ENCODE measurements at regions not wholly inside any gene's neighbourhood (a gene's known extent, or its start where the extent isn't known, plus 50 kb on each side); places are given as distances from the start of the nearest gene placed in this dataset.

GRCh38 chr4:56757821-56758411 lies 63.6 kb downstream of the SPINK2 start:
- no peak for DNase-seq (ENCODE audit: low read depth, low spot score)
- in situ Hi-C loops (cut with HindIII; ENCODE audit: low pct_unique_long_range_greater_than_20kb, low sequenced_read_pairs): no loop called here

DNA sequence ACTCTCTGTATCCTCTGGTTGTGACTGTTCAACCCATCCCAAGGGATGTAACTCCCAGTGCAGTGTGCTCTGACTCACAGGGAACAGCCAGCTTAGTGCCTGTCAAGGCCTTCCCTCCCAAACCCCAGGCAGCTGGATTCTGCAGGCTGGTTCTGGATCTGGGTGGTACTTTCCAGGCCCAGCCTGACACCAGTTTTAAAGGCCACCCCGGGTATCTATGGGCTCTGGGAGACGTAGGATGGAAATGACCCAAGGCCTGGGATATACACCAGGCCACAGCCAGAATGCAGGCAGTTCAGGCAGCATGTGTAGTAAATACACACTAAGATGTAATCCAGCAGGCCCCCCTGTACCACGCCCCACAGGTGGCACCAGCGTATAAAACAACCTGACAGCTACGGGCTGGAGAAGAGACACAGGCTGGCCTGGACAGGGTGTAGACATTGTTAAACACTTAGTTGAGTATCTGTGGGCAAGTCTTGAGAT lies 64.2 kb downstream of the SPINK2 start:
- no peak for DNase-seq (ENCODE audit: low read depth, low spot score)
- in situ Hi-C loops (cut with HindIII; ENCODE audit: low pct_unique_long_range_greater_than_20kb, low sequenced_read_pairs): no loop called here

DNA sequence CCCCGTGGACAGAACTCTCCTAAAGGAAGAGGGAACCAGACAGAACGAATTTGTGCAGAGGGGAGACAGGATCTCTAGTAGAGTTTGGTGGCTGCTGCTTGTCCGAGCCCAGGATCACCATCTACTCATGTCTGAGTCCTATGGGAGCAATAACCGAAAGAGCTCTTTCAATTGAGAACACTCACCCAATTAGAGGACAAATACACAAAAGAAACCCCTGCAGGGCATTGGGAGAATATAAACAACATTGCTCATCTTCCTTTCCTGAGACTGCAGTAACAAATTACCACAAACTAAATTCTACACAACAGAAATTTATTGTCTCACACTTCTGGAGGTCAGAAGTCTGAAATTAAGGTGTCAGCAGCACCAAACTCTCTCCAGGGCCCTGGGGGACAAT lies 65.6 kb downstream of the SPINK2 start:
- DNase-seq (ENCODE audit: low read depth, low spot score): peak; percentile 53
- in situ Hi-C loops (cut with HindIII; ENCODE audit: low pct_unique_long_range_greater_than_20kb, low sequenced_read_pairs): no loop called here

GRCh38 chr4:56752985-56753384 lies 68.5 kb downstream of the SPINK2 start:
- in situ Hi-C loops (cut with HindIII; ENCODE audit: low pct_unique_long_range_greater_than_20kb, low sequenced_read_pairs): no loop called here
- no peak for DNase-seq (ENCODE audit: low read depth, low spot score)

DNA sequence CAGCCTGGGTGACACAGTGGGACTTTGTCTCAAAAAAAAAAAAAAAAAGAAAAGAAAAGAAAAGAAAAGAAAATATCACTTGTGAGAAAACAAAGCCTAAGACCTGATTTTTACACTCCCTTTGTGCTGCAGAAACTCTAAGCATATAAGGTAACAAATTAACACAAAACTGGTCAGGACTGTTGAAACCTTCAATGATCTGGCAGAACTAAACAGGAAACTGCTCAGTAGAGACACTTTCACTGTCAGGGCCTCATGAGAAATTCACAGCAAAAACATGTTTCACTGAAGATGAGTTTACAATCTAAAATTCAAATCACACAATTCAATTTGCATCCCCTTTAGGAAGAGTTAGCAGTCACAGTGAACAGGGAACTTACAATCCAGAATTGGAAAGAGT lies 69.1 kb upstream of the HOPX start:
- in situ Hi-C loops (cut with HindIII; ENCODE audit: low pct_unique_long_range_greater_than_20kb, low sequenced_read_pairs): no loop called here
- DNase-seq (ENCODE audit: low read depth, low spot score): no peak

DNA sequence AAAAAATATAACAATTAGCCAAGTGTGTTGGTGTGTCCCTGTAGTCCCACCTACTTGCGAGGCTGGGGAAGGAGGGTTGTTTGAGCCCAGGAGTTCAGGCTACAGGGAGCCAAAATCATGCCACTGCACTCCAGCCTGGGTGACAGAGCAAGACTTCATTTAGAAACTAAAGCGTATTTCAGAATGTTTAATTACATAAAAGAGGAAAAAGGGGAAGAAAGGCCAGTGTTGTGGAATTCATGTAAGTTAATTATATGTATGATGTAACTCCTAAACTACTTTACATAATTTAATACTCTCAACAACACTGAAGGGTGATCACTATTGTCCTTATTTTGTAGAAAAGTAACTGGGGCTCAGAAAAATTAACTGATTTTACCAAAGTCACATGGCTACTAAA lies 67.2 kb upstream of the HOPX start:
- DNase-seq (ENCODE audit: low read depth, low spot score): no peak
- in situ Hi-C loops (cut with HindIII; ENCODE audit: low pct_unique_long_range_greater_than_20kb, low sequenced_read_pairs): no loop called here

DNA sequence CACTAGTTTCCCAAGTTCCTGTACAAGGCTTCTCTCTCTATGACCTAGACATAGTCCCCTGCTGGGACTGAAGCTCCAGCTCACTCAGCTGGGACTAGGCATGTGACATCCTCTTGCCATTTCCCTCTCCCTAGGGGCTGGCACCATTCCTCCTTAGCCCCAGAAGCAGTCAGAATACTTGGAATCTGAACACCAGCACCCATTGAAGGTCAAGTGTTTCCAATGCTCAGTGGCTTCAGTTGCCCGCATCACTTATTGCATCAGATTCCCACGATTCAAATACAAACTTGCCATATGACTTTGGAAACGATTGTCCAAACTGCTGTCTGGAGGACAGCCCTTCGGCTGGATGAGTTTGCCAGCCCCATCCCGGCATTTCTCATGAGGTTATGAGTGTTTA lies 65.5 kb upstream of the HOPX start:
- in situ Hi-C loops (cut with HindIII; ENCODE audit: low pct_unique_long_range_greater_than_20kb, low sequenced_read_pairs): no loop called here
- DNase-seq (ENCODE audit: low read depth, low spot score): peak; percentile 60

DNA sequence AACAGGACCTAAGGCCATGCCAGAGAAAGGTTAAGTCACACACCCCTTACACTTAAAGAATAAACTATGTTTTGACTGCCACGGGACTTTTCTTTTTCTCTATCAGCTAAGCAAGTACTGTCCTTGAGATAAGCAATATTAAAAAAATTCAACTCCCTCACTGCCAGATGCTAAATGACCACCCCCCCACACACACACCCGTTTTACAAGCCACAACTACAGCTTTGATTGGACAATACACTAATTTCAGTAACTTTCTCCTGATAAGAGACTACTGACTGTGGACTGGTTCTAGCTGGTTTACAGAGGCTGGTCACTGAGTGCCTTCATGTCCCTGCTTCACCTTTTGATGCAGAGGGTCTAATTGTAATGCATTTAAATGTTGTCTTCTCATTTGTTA lies 63.9 kb upstream of the HOPX start:
- peak; percentile 41 for DNase-seq (ENCODE audit: low read depth, low spot score)
- in situ Hi-C loops (cut with HindIII; ENCODE audit: low pct_unique_long_range_greater_than_20kb, low sequenced_read_pairs): no loop called here

DNA sequence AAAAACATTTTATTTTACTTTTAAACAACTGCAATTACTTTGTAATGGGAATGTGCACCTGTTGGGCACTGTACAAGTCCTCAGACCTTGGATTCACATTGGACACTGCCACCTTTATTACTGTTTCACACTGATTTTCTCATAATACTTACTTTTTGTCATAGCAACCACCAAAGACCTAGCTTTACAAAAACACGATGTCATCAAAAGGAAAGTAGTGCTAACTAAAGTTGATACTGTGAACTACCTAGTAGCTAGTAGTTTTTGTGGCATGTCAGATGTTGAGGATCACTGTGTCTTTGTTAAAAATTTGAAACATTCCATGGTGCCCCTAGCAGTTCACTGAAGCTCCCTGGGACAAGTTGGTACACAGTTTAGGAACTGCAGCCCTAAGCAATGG lies 62.9 kb upstream of the HOPX start:
- DNase-seq (ENCODE audit: low read depth, low spot score): no peak
- in situ Hi-C loops (cut with HindIII; ENCODE audit: low pct_unique_long_range_greater_than_20kb, low sequenced_read_pairs): no loop called here

DNA sequence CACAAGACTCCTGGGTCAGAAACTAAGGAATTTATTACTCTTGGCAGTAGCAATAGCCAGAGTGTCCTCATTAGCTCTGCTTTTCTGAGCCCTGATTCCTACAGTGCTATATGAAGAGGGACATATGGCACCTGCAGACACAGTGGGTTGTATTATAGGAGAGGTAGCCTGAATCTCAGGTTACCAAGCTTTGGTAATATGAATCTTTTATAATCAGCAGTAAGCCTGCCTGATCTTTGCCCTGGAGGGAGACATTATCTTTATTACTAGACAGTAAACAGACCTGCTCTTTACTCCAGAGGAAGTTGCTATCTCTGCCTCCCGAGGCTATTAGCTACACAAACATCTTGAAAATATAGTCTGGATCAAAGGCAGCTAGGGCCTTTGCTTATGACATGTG lies 62.5 kb upstream of the HOPX start:
- no peak for DNase-seq (ENCODE audit: low read depth, low spot score)
- in situ Hi-C loops (cut with HindIII; ENCODE audit: low pct_unique_long_range_greater_than_20kb, low sequenced_read_pairs): no loop called here

DNA sequence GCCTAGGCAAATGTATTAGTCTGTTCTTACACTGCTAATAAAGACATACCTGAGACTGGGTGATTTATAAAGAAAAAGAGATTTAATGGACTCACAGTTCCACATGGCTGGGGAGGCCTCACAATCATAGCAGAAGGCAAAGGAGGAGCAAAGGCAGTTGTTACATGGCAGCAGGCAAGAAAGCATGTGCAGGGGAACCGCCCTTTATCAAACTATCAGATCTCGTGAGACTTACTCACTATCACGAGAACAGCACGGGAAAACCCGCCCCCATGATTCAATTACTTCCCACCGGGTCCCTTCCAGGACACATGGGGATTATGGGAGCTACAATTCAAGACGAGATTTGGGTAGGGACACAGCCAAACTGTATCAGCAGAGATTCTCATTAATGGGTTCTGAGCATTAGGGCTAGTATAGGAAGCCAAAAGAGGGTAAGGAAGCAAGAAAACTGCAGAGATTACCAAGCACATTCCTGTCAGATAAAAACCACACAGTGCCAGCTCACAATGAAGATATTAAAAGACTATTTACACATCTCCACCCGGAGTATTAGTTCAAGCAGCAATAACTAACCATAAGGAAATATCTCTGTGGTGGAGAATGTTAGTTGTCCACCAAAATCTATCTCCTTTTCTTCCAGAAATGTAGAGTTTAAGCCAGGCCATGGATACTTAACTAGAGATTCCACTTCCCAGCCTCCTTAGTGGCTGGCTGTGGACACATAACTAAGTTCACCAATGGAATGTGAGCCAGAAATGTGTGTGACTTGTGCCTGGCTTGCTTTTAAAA lies 61.2 kb upstream of the HOPX start:
- in situ Hi-C loops (cut with HindIII; ENCODE audit: low pct_unique_long_range_greater_than_20kb, low sequenced_read_pairs): no loop called here
- no peak for DNase-seq (ENCODE audit: low read depth, low spot score)

DNA sequence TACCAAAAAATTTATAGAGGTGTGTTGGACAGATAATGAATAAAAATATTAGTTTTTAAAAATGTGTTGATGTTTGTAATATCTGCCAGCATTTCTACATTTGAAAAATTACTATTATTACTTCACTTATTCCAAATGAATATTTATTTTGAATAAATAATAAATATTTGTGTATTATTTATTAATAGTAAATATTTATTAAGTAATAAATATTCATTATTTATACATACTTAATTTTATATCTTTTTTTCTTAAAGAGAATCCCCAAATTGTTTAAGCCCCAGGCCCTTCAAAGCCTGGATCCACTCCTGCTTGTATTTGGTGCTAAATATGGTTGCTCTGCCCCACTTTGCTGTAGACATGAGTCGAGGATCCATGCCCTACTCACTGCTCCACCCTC lies 60.5 kb upstream of the HOPX start:
- no peak for DNase-seq (ENCODE audit: low read depth, low spot score)
- in situ Hi-C loops (cut with HindIII; ENCODE audit: low pct_unique_long_range_greater_than_20kb, low sequenced_read_pairs): no loop called here

DNA sequence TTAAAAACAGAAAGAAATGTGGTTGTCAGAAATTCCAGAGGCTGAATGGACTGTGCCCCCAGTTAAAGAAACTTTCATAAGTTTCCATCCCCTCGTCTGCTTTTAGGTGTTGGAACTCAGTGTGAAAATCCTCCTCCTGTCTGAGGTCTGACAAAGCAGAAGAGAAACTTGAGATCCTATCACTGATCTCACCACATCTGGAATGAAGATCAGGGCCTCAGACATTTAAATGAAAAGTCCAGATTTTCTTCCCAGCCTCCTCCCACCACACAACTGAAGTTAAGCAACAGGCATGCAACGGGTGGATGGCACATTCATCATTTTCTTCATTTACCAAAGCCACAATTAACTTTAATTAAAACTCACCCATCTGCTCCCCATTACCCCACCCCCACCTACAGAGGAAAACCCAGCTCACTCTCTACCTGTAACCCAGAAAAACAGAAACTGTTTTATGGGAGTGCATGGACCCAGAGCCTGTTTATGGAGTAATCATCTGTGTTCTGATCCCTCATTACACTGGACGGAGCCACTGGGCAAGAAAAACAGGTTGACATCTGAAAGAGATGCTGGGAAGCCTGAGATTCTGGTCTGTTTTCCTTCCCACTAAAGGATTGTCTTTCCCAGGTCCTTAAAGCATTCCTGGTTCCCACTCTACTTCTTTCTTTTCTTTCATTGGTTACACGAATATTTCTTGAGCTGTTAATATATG lies 58.1 kb upstream of the HOPX start:
- in situ Hi-C loops (cut with HindIII; ENCODE audit: low pct_unique_long_range_greater_than_20kb, low sequenced_read_pairs): no loop called here
- DNase-seq (ENCODE audit: low read depth, low spot score): no peak

- DNase-seq (ENCODE audit: low read depth, low spot score): no peak
- in situ Hi-C loops (cut with HindIII; ENCODE audit: low pct_unique_long_range_greater_than_20kb, low sequenced_read_pairs): no loop called here
Measured at GRCh38 chr4:56737666-56738065, 56.6 kb upstream of the HOPX start.

DNA sequence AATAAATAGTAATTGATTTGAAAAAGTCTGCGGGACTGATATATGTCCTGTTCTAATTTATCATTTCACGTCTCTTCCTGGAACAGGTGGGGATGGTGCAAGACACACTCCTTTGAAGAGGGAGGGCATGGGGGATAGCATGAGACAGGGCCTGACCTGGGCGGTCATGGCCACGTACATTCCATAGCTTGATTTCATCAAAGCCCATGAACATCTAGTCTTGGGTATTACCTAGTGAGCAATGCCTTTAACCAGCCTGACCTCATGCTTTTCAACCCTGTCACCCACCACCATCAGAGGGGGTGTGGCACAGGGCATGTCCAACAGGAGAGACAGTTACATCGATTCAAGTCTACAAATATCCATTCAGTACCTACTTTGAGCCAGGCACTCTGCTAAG lies 52.3 kb upstream of the HOPX start:
- in situ Hi-C loops (cut with HindIII; ENCODE audit: low pct_unique_long_range_greater_than_20kb, low sequenced_read_pairs): no loop called here
- DNase-seq (ENCODE audit: low read depth, low spot score): no peak

DNA sequence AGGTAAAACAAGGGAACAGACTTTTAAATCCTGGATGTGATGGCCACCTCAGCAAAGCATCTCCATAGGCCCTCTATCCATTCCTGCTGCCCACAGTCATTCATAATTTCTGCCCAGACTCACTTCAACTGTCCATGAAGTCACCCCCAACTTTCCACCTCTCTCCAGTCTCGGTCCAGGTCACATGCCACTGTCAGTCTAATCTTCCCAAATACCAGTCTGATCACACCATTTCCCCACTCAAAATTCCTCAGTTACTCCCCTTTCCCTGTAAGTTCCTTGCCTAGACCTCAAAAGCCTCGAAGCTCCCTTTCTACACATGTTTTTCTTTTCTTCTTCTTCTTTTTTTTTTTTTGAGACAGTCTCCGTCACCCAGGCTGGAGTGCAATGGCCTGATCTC lies 51.2 kb upstream of the HOPX start:
- no peak for DNase-seq (ENCODE audit: low read depth, low spot score)
- in situ Hi-C loops (cut with HindIII; ENCODE audit: low pct_unique_long_range_greater_than_20kb, low sequenced_read_pairs): no loop called here

DNA sequence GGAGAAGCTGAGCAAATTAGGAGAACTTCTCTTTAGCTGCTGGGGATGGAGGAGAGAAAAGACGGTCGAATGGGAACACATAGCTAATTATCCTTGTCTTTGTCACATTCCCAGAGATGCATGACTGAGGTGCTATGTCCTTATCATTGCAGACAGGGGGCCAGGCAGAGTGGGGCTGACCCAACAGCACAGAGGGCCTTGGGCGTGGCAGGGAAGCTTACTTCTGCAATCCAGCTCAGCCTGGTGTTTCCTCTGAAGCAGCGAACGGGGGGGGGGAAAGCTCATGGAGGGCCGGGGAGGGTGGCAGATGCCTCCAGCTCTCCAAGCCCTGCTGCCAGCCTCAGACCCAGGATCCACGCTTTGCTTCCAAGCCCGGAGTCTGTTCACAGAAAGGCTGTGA lies 50.8 kb upstream of the HOPX start:
- no peak for DNase-seq (ENCODE audit: low read depth, low spot score)
- in situ Hi-C loops (cut with HindIII; ENCODE audit: low pct_unique_long_range_greater_than_20kb, low sequenced_read_pairs): no loop called here

Measured in SK-MEL-5 (cell line).